WTC11 (cell line): ENCODE measurements at regions not wholly inside any gene's neighbourhood (a gene's known extent, or its start where the extent isn't known, plus 50 kb on each side); places are given as distances from the start of the nearest gene placed in this dataset.

ENCODE experiments used
- ATAC-seq: fragments of 200-7000 bp; cut with Tn5 transposase; 2 replicates; pipeline ENCODE4 v1.10.0; 2021; ENCODE audit warnings: mild to moderate bottlenecking, moderate library complexity
- CTCF ChIA-PET: fragments of 300-600 bp; sonication (Branson Sonifier 250); formaldehyde crosslinking; loops from one replicate; lab custom pipeline; 2021; ENCODE audit warnings: antibody characterized with exemption; lab: Charles Lee
- POLR2A ChIA-PET: fragments of 350-600 bp; sonication (Branson Sonifier 250); formaldehyde crosslinking; loops from one replicate; lab custom pipeline; 2021; ENCODE audit warnings: antibody characterized with exemption; lab: Charles Lee
- DNase-seq: peaks from one replicate; pipeline ENCODE4 v3.0.0; 2021; ENCODE audit warnings: low spot score
- H3K27ac Mint-ChIP-seq: 2 replicates; pipeline ENCODE4 v1.8.0; 2021; ENCODE audit warnings: mixed read lengths
- H3K27me3 Mint-ChIP-seq: 2 replicates; pipeline ENCODE4 v1.8.0; 2021; ENCODE audit warnings: low read depth, mild to moderate bottlenecking, moderate library complexity, mixed read lengths
- H3K36me3 Mint-ChIP-seq: 2 replicates; pipeline ENCODE4 v1.8.0; 2021; ENCODE audit warnings: mixed read lengths
- H3K4me1 Mint-ChIP-seq: 2 replicates; pipeline ENCODE4 v1.8.0; 2022; ENCODE audit warnings: mixed read lengths
- H3K4me3 Mint-ChIP-seq: 2 replicates; pipeline ENCODE4 v1.8.0; 2021; ENCODE audit warnings: mild to moderate bottlenecking, moderate library complexity, mixed read lengths
- H3K9me3 Mint-ChIP-seq: 2 replicates; pipeline ENCODE4 v1.8.0; 2021; ENCODE audit warnings: mixed read lengths
- ATF3 ChIP-seq: sonication (generic); formaldehyde crosslinking; conservative IDR thresholded peaks from 2 replicates; pipeline ENCODE4 v1.8.1; 2022; ENCODE audit warnings: mild to moderate bottlenecking, missing genetic modification reagents
- E2F1 ChIP-seq: sonication (generic); formaldehyde crosslinking; IDR thresholded peaks from 2 replicates; pipeline ENCODE4 v1.8.0; 2022; ENCODE audit warnings: mild to moderate bottlenecking, missing genetic modification reagents
- ETV6 ChIP-seq: sonication (generic); formaldehyde crosslinking; IDR thresholded peaks from 2 replicates; pipeline ENCODE4 v1.8.1; 2022; ENCODE audit warnings: mild to moderate bottlenecking, missing genetic modification reagents
- FOXJ3 ChIP-seq: sonication (generic); formaldehyde crosslinking; IDR thresholded peaks from 2 replicates; pipeline ENCODE4 v1.9.0; 2021; ENCODE audit warnings: missing genetic modification reagents, mild to moderate bottlenecking, borderline replicate concordance
- FOXP4 ChIP-seq: sonication (generic); formaldehyde crosslinking; IDR thresholded peaks from 2 replicates; pipeline ENCODE4 v1.8.0; 2022; ENCODE audit warnings: mild to moderate bottlenecking, missing genetic modification reagents
- GTF2I ChIP-seq: fragments of 250-450 bp; sonication (Bioruptor Pico); conservative IDR thresholded peaks from 2 replicates; pipeline ENCODE4 v1.4.0; 2021; ENCODE audit warnings: mild to moderate bottlenecking
- IRF2 ChIP-seq: sonication (generic); formaldehyde crosslinking; IDR thresholded peaks from 2 replicates; pipeline ENCODE4 v1.8.0; 2022; ENCODE audit warnings: low read depth, missing genetic modification reagents, borderline replicate concordance
- KAT7 ChIP-seq: sonication (generic); formaldehyde crosslinking; IDR thresholded peaks from 2 replicates; pipeline ENCODE4 v1.8.1; 2023; ENCODE audit warnings: missing genetic modification reagents, mild to moderate bottlenecking, borderline replicate concordance
- MAX ChIP-seq: sonication (generic); formaldehyde crosslinking; IDR thresholded peaks from 2 replicates; pipeline ENCODE4 v1.8.0; 2022; ENCODE audit warnings: mild to moderate bottlenecking, missing genetic modification reagents
- MXD4 ChIP-seq: fragments of 250-450 bp; sonication (Bioruptor Pico); IDR thresholded peaks from 2 replicates; pipeline ENCODE4 v1.8.0; 2021; ENCODE audit warnings: mild to moderate bottlenecking, moderate library complexity, borderline replicate concordance
- MYBL2 ChIP-seq: sonication (generic); formaldehyde crosslinking; IDR thresholded peaks from 2 replicates; pipeline ENCODE4 v1.8.1; 2023; ENCODE audit warnings: mild to moderate bottlenecking, moderate library complexity, missing genetic modification reagents
- NFYB ChIP-seq: sonication (generic); formaldehyde crosslinking; conservative IDR thresholded peaks from 2 replicates; pipeline ENCODE4 v1.8.0; 2022; ENCODE audit warnings: low read depth, missing genetic modification reagents
- NR2C2 ChIP-seq: sonication (generic); formaldehyde crosslinking; IDR thresholded peaks from 2 replicates; pipeline ENCODE4 v1.8.0; 2022; ENCODE audit warnings: mild to moderate bottlenecking, missing genetic modification reagents
- PREB ChIP-seq: sonication (generic); formaldehyde crosslinking; IDR thresholded peaks from 2 replicates; pipeline ENCODE4 v1.8.1; 2022; ENCODE audit warnings: mild to moderate bottlenecking, missing genetic modification reagents, moderate library complexity, borderline replicate concordance
- SMAD3 ChIP-seq: sonication (generic); formaldehyde crosslinking; IDR thresholded peaks from 2 replicates; pipeline ENCODE4 v1.8.0; 2022; ENCODE audit warnings: missing genetic modification reagents, mild to moderate bottlenecking, borderline replicate concordance
- TEAD1 ChIP-seq: sonication (generic); formaldehyde crosslinking; IDR thresholded peaks from 2 replicates; pipeline ENCODE4 v1.8.0; 2022; ENCODE audit warnings: mild to moderate bottlenecking, missing genetic modification reagents
- USF1 ChIP-seq: sonication (generic); formaldehyde crosslinking; IDR thresholded peaks from 2 replicates; pipeline ENCODE4 v1.8.0; 2022; ENCODE audit warnings: mild to moderate bottlenecking, missing genetic modification reagents
- ZBTB21 ChIP-seq: sonication (generic); formaldehyde crosslinking; IDR thresholded peaks from 2 replicates; pipeline ENCODE4 v1.8.1; 2023; ENCODE audit warnings: mild to moderate bottlenecking, missing genetic modification reagents, borderline replicate concordance
- ZNF138 ChIP-seq: sonication (generic); formaldehyde crosslinking; conservative IDR thresholded peaks from 2 replicates; pipeline ENCODE4 v1.8.1; 2022; ENCODE audit warnings: mild to moderate bottlenecking, moderate library complexity, missing genetic modification reagents
- ZNF317 ChIP-seq: sonication (generic); formaldehyde crosslinking; IDR thresholded peaks from 2 replicates; pipeline ENCODE4 v1.8.1; 2023; ENCODE audit warnings: low read depth, mild to moderate bottlenecking, moderate library complexity, missing genetic modification reagents, borderline replicate concordance
- ZNF512 ChIP-seq: sonication (generic); formaldehyde crosslinking; IDR thresholded peaks from 2 replicates; pipeline ENCODE4 v1.8.1; 2022; ENCODE audit warnings: missing genetic modification reagents, borderline replicate concordance
- ZNF671 ChIP-seq: fragments of 250-450 bp; sonication (Bioruptor Pico); IDR thresholded peaks from 2 replicates; pipeline ENCODE4 v1.8.0; 2021; ENCODE audit warnings: mild to moderate bottlenecking

GRCh38 chr20:16864069-16864468 lies 115.9 kb downstream of the OTOR start:
- Mint-ChIP-seq H3K36me3 (no peaks in the 10 kb centered on the region), H3K27ac (no peak overlapping the region), H3K4me1 (no peaks in the 10 kb centered on the region), H3K4me3 (no peak overlapping the region), H3K9me3 (peaks cover 15% of the 10 kb centered on the region), H3K27me3 (no peaks in the 10 kb centered on the region)
- DNase-seq (no peak), ATAC-seq (no peak)
- ChIA-PET POLR2A (no interaction called here), CTCF (interaction anchor here (1.2 kb wide), 1 partner anchor 43 kb away, joined by 3 read pairs; no protein-coding TSS in a partner anchor)
- TF ChIP-seq MXD4 (CRISPR knock-in tag) = no peak
- no peak for TF ChIP-seq FOXJ3 (CRISPR knock-in tag)
- TF ChIP-seq USF1 = no peak

- Mint-ChIP-seq H3K4me1 (no peaks in the 10 kb centered on the region), H3K27me3 (no peaks in the 10 kb centered on the region), H3K4me3 (no peak overlapping the region), H3K27ac (no peak overlapping the region), H3K9me3 (peaks cover 21% of the 10 kb centered on the region), H3K36me3 (no peaks in the 10 kb centered on the region)
- CTCF ChIA-PET = interaction anchor here (1.2 kb wide), 1 partner anchor 44 kb away, joined by 3 read pairs; no protein-coding TSS in a partner anchor
- ATAC-seq (no peak), DNase-seq (no peak)
- no peak for TF ChIP-seq ZNF512 (CRISPR knock-in tag)
- no peak for TF ChIP-seq ETV6
- no peak for TF ChIP-seq GTF2I (CRISPR knock-in tag)
- TF ChIP-seq USF1 = no peak
- TF ChIP-seq ZBTB21 (CRISPR knock-in tag) = no peak
- no peak for TF ChIP-seq ZNF317 (CRISPR knock-in tag)
- no peak for TF ChIP-seq MXD4 (CRISPR knock-in tag)
- TF ChIP-seq PREB (CRISPR knock-in tag) = no peak
- TF ChIP-seq FOXP4 (CRISPR knock-in tag) = no peak
- TF ChIP-seq SMAD3 = no peak
- no peak for TF ChIP-seq ZNF138
- no peak for TF ChIP-seq TEAD1 (CRISPR knock-in tag)
- no peak for TF ChIP-seq NR2C2
- POLR2A ChIA-PET = no interaction called here
Observed at GRCh38 chr20:16864963-16865362, 116.8 kb downstream of the OTOR start.

- no peaks in the 10 kb centered on the region for H3K27me3 Mint-ChIP-seq
- peaks cover 21% of the 10 kb centered on the region for H3K9me3 Mint-ChIP-seq
- ATAC-seq (no peak), DNase-seq (no peak)
- no peak overlapping the region for H3K4me3 Mint-ChIP-seq
- no peak overlapping the region for H3K27ac Mint-ChIP-seq
- no peaks in the 10 kb centered on the region for H3K36me3 Mint-ChIP-seq
- no peaks in the 10 kb centered on the region for H3K4me1 Mint-ChIP-seq
- ChIA-PET CTCF (no interaction called here), POLR2A (no interaction called here)
- TF ChIP-seq ZNF138 (no peak), KAT7 (CRISPR knock-in tag) (no peak), ZNF671 (CRISPR knock-in tag) (no peak), MAX (CRISPR knock-in tag) (no peak), MYBL2 (CRISPR knock-in tag) (no peak), NFYB (no peak), E2F1 (CRISPR knock-in tag) (no peak), ZNF512 (CRISPR knock-in tag) (no peak), TEAD1 (CRISPR knock-in tag) (no peak), IRF2 (no peak), ATF3 (CRISPR knock-in tag) (no peak)
Observed at GRCh38 chr20:16865406-16865805, 117.2 kb downstream of the OTOR start.
